ENCODE measurements at regions not wholly inside any gene's neighbourhood (a gene's known extent, or its start where the extent isn't known, plus 50 kb on each side); places are given as distances from the start of the nearest gene placed in this dataset.
"Not testable (repeated sequence)": the region's sequence is repeated elsewhere in the genome, so short reads cannot be mapped to it uniquely, and the experiment has no call there.

- no peak for DNase-seq
Measured at GRCh38 chr9:11537566-11537965, 924.8 kb upstream of the PTPRD start.

GRCh38 chr9:11542781-11543180, 930.0 kb upstream of the PTPRD start:
- DNase-seq, result no peak

GRCh38 chr9:11546231-11546630, 933.4 kb upstream of the PTPRD start:
- no peak for DNase-seq

- no peak for DNase-seq
Measured at GRCh38 chr9:11549311-11549794, 936.6 kb upstream of the PTPRD start.

GRCh38 chr9:11551106-11551505, 938.3 kb upstream of the PTPRD start:
- no peak for DNase-seq

GRCh38 chr9:11558043-11558442, 945.2 kb upstream of the PTPRD start:
- DNase-seq, result no peak

GRCh38 chr9:11559001-11559776, 946.4 kb upstream of the PTPRD start:
- no peak for DNase-seq

- DNase-seq, result no peak
Measured at GRCh38 chr9:11577522-11577921, 964.7 kb upstream of the PTPRD start.

GRCh38 chr9:11595756-11596155, 983.0 kb upstream of the PTPRD start:
- no peak for DNase-seq

GRCh38 chr9:11618241-11618805, 1005.5 kb upstream of the PTPRD start:
- no peak for DNase-seq

- DNase-seq, result no peak
Measured at GRCh38 chr9:11632691-11633090, 1019.9 kb upstream of the PTPRD start.

GRCh38 chr9:11646831-11647230, 1034.0 kb upstream of the PTPRD start:
- DNase-seq, result no peak

GRCh38 chr9:11653867-11654266, 1039.3 kb upstream of the TYRP1 start:
- no peak for DNase-seq

GRCh38 chr9:11663913-11664312, 1029.3 kb upstream of the TYRP1 start:
- no peak for DNase-seq

GRCh38 chr9:11676821-11677220, 1016.4 kb upstream of the TYRP1 start:
- no peak for DNase-seq

GRCh38 chr9:11686733-11687132, 1006.5 kb upstream of the TYRP1 start:
- no peak for DNase-seq

- DNase-seq, result no peak
Measured at GRCh38 chr9:11697126-11697525, 996.1 kb upstream of the TYRP1 start.

GRCh38 chr9:11701706-11702105, 991.5 kb upstream of the TYRP1 start:
- DNase-seq, result no peak

GRCh38 chr9:11702548-11702947, 990.6 kb upstream of the TYRP1 start:
- no peak for DNase-seq

GRCh38 chr9:11704198-11704597, 989.0 kb upstream of the TYRP1 start:
- DNase-seq, result not testable (repeated sequence)

GRCh38 chr9:11708899-11709298, 984.3 kb upstream of the TYRP1 start:
- DNase-seq, result no peak

- no peak for DNase-seq
Measured at GRCh38 chr9:11709567-11709966, 983.6 kb upstream of the TYRP1 start.

GRCh38 chr9:11713077-11713476, 980.1 kb upstream of the TYRP1 start:
- no peak for DNase-seq

- no peak for DNase-seq
Measured at GRCh38 chr9:11722957-11723356, 970.2 kb upstream of the TYRP1 start.
